RWPE1 (cell line): ENCODE measurements at regions not wholly inside any gene's neighbourhood (a gene's known extent, or its start where the extent isn't known, plus 50 kb on each side); places are given as distances from the start of the nearest gene placed in this dataset.
A peak's percentile ranks its signal among the peaks of the same experiment; 100 is the strongest.

ENCODE experiments used
- CTCF ChIA-PET: fragments of 350-600 bp; sonication (Branson Sonifier 250); formaldehyde crosslinking; extraction: SDS; loops from one replicate; lab custom pipeline; 2021; lab: Yijun Ruan, JAX
- POLR2A ChIA-PET: fragments of 400-600 bp; formaldehyde crosslinking; extraction: SDS; loops from one replicate; lab custom pipeline; 2020; ENCODE audit warnings: antibody characterized with exemption; ENCODE audit not compliant: low non-redundant PET; lab: Yijun Ruan, JAX
- DNase-seq: peaks from one replicate; pipeline ENCODE4 v3.0.0; 2012; ENCODE audit warnings: low spot score
- H3K27ac ChIP-seq: fragments of 450-650 bp; 2 replicates; pipeline ENCODE4 v1.5.1; 2017
- CTCF ChIP-seq: fragments of 450-650 bp; conservative IDR thresholded peaks from 2 replicates; pipeline ENCODE4 v1.5.1; 2017; ENCODE audit warnings: low read depth, mild to moderate bottlenecking

- CTCF ChIA-PET, result no interaction called here
- TF ChIP-seq CTCF, result no peak
- POLR2A ChIA-PET, result no interaction called here
- no peak overlapping the region for H3K27ac ChIP-seq
- no peak for DNase-seq
These were observed 361.1 kb downstream of the MAN2A1 start for GRCh38 chr5:110050640-110051345.

GRCh38 chr5:110053205-110053604 is 363.5 kb downstream of the MAN2A1 start:
- ChIA-PET CTCF (no interaction called here), POLR2A (no interaction called here)
- DNase-seq, result no peak
- TF ChIP-seq CTCF, result no peak
- no peak overlapping the region for H3K27ac ChIP-seq

GRCh38 chr5:110053824-110054223 is 364.1 kb downstream of the MAN2A1 start:
- ChIA-PET POLR2A (no interaction called here), CTCF (interaction anchor here (0.7 kb wide), 1 partner anchor 19 kb away, joined by 3 read pairs; no protein-coding TSS in a partner anchor)
- TF ChIP-seq CTCF, result no peak
- DNase-seq, result no peak
- H3K27ac ChIP-seq, result no peak overlapping the region

GRCh38 chr5:110054240-110054639 is 364.5 kb downstream of the MAN2A1 start:
- DNase-seq, result peak; percentile 44
- 0 out of 2 replicates have a peak, but pooled peaks have one; percentile 6 for TF ChIP-seq CTCF
- CTCF ChIA-PET, result interaction anchor here (0.7 kb wide), 1 partner anchor 18 kb away, joined by 3 read pairs; no protein-coding TSS in a partner anchor
- H3K27ac ChIP-seq, result no peak overlapping the region
- POLR2A ChIA-PET, result no interaction called here

- no peak for TF ChIP-seq CTCF
- ChIA-PET CTCF (interaction anchor here (0.5 to 0.7 kb wide), 4 partner anchors 38 to 1172 kb away, joined by 3 to 5 read pairs (median 4); no protein-coding TSS in a partner anchor), POLR2A (no interaction called here)
- no peak overlapping the region for H3K27ac ChIP-seq
- no peak for DNase-seq
These were observed 365.6 kb downstream of the MAN2A1 start for GRCh38 chr5:110055302-110055701.

- no peak overlapping the region for H3K27ac ChIP-seq
- no peak for DNase-seq
- ChIA-PET CTCF (interaction anchor here (0.7 kb wide), 1 partner anchor 89 kb away, joined by 3 read pairs; no protein-coding TSS in a partner anchor), POLR2A (no interaction called here)
- no peak for TF ChIP-seq CTCF
These were observed 366.9 kb downstream of the MAN2A1 start for GRCh38 chr5:110056580-110057114.
